ENCODE measurements at regions not wholly inside any gene's neighbourhood (a gene's known extent, or its start where the extent isn't known, plus 50 kb on each side); places are given as distances from the start of the nearest gene placed in this dataset.

GRCh38 chr2:215605214-215605613, 169.3 kb upstream of the FN1 start:
- TF ChIP-seq CTCF (IDR thresholded peaks at IDR 0.05): no peak
- TF ChIP-seq POLR2AphosphoS5 (IDR thresholded peaks at IDR 0.05; ENCODE audit: low read depth, low read length): no peak
- no peak for TF ChIP-seq REST (IDR thresholded peaks at IDR 0.05; ENCODE audit: insufficient read depth in 1 of 2, low read depth in 2 of 2, low read length in 1 of 2)
- TF ChIP-seq SIN3A (IDR thresholded peaks at IDR 0.05; ENCODE audit: borderline replicate concordance, insufficient read depth, low read depth, low read length): no peak
- no peak for TF ChIP-seq TCF7L2 (IDR thresholded peaks at IDR 0.05; ENCODE audit: low read depth, low read length)
